HG03095 (cell line): ENCODE measurements at regions not wholly inside any gene's neighbourhood (a gene's known extent, or its start where the extent isn't known, plus 50 kb on each side); places are given as distances from the start of the nearest gene placed in this dataset.
"Not testable (repeated sequence)": the region's sequence is repeated elsewhere in the genome, so short reads cannot be mapped to it uniquely, and the experiment has no call there.

Experiments used
- ATAC-seq: cut with Tn5 transposase; IDR thresholded peaks from one replicate; pipeline ENCODE4 v1.9.1; 2021; ENCODE audit warnings: moderate library complexity; ENCODE audit not compliant: unreplicated experiment

DNA sequence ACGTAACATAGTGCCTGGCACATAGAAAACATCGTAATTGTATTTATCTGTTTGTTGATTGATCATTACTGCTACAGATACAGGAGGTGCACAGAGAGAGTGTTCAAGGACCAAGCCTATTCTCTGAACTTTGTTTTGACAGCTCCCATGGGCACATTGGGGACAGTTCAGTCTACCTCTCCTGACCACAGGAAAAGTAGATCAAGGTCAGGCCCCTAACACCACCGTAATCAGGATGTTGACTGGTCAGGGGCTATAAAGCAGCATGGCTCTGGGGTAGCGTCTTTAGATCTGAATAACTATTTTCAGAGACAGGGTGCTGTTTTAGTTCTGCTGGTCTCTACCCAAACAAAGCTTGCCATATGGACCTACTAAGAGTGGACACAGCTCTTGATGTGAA lies 223.1 kb upstream of the IRF2BP2 start:
- no peak for ATAC-seq

- no peak for ATAC-seq
These were observed 217.7 kb upstream of the IRF2BP2 start for GRCh38 chr1:234827656-234828055.

DNA sequence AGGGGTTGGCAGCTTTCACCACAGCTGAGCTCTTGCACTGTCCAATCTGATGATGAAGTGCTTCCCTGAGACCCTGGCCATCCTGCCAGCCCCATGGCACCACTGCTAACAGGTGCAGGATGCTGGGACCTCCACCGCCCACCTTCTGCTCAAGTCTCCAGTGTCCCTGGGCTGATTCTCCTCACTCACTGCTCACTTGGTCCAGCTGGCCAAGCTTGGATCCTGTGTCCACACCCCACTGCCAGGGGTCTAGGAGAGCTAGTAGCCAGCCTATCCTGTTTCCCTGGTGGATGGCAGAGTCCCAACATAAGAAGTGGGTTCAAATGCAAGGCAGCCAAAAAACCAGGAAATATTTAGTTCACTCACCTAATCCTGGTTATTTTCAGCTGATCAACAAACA lies 217.2 kb upstream of the IRF2BP2 start:
- ATAC-seq = no peak

GRCh38 chr1:234826352-234826751 lies 216.4 kb upstream of the IRF2BP2 start:
- ATAC-seq = no peak

DNA sequence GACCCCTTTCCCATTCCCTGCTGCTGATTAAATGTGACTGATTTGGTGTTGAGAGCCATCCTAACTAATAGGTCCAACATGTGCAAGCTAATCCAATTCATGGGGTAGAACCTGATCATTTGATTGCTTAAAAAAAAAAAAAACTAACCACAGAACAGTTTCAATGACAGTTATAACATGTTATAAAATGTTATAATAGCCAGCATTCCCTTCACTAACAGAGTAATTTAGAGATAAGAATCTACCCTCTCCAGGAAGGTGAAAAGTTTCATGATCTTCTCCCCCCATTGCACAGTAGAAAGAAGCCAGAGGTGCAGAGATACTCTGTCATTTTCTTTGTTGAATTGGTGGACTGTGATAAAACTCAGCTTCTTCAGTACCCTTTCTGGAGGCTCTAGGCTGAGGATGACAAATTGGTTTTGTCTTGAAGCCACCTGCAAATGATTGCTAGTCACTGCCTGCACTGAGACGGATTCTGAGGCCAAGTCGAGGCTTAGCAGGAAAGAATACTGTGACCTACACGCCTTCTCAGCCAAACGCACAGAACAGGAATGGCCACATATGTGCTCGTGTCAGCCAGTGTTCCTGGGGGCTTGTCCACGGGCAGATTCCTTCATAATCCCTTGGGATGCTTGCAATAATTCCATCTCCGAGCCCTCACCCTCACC lies 215.7 kb upstream of the IRF2BP2 start:
- ATAC-seq = no peak

GRCh38 chr1:234824836-234825235 lies 214.9 kb upstream of the IRF2BP2 start:
- not testable (repeated sequence) for ATAC-seq

DNA sequence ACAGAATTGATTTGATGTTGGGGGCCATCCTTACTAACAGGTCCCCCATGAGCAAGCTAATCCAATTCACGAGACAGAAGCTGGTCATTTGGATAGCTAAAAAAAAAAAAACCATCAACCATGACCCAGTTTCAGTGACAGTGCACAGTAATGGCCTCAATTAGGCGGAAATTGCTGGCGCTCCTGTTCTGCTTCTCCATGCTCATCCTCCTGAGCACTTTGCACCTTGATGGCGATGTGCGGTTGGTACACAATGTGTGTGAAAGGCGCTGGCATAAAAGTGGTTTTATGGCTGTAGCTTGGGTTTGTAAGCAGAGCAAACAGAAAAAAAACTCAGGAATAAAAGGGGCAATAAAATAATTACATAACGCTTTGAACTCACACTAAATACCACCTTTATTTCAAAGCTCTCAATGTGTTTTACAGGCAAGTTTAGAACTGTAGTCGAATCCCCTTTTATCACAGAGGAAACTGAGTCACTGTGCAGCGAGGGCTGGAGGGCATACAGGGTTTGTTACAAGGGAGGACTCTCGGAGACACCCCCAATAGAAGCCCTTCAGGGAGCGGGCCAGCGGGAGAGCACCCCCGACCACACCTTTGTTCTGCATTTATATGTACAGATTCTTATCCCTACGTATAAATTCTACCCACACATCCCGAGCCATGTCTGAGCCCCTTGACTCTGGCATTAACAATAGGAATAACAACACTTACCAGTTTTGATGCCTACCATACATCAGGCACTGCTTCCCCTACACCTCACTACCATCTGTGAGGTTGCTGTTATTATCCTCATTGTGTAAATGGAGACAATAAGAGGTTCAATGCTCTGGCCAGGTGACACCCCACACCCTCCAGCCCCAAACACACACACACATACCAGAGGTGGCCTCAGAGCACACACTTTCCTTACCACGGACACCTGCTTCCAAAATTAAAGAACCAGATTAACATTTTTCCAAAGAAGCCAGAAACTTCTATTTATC lies 213.5 kb upstream of the IRF2BP2 start:
- ATAC-seq = no peak

- ATAC-seq = no peak
These were observed 211.9 kb upstream of the IRF2BP2 start for GRCh38 chr1:234821840-234822239.

- ATAC-seq = no peak
These were observed 210.6 kb upstream of the IRF2BP2 start for GRCh38 chr1:234820597-234820996.

DNA sequence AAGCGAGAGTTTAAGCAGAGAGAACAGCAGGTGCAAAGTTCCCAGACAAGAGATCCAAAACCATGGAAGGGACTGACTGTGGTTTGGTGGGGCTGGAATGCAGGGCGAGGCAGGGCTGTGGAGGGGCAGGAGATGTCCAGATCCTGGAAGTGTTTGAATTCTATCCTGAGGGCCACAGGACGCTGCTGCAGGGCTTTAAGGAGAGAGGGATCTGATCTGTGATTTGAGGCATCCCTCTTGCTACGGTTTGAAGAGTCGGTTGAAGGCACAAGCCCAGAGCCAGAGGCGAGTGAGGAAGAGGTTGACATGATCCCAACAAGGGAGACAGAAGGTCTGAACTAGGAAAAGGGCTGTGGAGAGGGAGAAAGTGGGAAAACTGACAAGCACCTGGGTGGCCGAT lies 209.9 kb upstream of the IRF2BP2 start:
- ATAC-seq = not testable (repeated sequence)

- not testable (repeated sequence) for ATAC-seq
These were observed 208.0 kb upstream of the IRF2BP2 start for GRCh38 chr1:234818040-234818387.

DNA sequence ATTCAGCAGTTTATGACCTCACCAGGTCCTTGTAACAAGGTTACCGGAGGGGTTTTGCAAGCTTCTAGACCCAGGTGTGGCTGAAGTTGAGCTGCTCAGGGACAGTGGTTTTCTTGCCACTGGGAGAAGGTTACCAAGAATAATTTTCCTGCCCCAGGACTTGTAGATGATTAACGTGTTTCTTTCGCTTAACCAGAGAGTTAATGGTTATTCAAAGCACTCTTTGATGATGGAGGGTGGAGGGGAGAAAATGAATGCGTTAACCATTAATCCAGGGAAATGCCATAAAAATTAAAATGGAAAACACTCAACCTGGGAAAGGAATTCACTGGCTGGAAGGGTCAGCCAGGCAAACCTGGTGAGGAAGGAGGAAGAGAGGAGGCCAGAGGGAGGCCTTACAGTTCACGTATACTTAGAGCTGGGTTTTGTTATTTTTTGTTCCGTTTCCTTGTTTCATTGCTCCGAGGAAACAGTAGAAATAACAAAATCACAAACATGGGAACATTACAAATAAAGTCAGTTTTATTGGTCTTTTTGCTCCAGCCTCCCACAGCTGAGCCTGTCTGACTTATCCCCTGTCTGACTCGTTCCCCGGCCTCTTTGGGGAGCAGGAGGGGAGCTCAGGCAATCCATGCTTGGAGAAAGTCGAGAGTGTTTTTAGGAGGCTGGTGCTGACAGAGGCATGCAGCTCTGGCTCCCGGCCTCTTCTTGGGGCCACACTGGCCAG lies 207.5 kb upstream of the IRF2BP2 start:
- not testable (repeated sequence) for ATAC-seq

- ATAC-seq = not testable (repeated sequence)
These were observed 206.9 kb upstream of the IRF2BP2 start for GRCh38 chr1:234816864-234817263.

DNA sequence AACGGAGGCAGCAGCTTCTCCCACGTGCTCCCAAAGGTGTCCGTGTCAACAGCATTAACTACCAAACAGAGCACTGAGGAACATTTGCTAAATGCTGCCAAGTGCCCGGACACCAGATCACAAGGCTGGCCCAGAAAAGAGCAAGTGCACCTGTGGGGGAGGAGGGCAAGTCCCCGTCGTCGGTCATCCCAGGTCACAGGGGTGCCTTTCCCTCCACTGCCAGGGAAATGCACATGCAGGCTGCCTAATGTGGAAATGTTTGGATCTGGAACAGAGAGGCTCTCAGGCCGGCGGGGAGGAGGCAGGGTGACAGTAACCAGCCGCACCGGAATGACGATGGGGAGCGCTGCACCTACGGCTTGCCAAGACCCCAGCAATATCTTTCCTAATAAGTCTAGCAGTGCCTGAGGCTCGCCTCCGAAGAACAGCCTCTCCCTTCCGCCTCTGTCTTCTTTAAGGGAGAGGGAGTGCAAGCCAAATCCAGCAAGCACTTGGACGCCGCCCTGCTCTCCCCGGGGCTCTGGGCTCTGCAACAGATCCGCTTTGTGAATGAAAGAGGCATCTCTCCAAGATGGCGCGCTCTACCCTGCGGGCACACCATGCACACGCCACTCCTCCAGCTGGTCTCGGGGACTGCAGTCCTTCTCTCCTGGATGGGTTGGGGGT lies 206.3 kb upstream of the IRF2BP2 start:
- not testable (repeated sequence) for ATAC-seq

DNA sequence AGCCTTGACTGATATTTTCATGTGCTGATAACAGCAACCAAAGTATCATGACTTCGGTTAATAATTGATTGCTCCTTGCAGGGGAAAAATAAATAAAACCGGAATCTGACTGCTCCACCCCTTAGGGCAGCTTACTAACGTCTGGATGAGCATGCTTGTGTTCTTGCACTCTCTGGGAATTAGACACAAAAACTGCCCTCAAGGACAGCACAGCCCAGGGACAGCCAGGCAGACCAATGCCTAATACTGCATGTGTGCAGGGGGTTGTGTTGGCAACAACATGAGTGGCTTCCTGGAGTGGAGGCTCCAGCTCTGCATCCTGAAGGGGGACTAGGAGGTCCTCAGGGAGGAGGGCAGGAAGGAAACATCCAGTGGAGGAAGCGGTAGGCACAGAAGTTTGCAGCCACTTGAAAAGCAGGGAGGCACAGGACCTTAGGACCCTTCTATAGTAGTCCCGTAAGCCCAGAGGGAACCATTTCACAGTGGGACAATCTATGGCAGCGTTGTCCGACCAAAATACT lies 205.4 kb upstream of the IRF2BP2 start:
- ATAC-seq = not testable (repeated sequence)

GRCh38 chr1:234814235-234814634 lies 204.3 kb upstream of the IRF2BP2 start:
- not testable (repeated sequence) for ATAC-seq

DNA sequence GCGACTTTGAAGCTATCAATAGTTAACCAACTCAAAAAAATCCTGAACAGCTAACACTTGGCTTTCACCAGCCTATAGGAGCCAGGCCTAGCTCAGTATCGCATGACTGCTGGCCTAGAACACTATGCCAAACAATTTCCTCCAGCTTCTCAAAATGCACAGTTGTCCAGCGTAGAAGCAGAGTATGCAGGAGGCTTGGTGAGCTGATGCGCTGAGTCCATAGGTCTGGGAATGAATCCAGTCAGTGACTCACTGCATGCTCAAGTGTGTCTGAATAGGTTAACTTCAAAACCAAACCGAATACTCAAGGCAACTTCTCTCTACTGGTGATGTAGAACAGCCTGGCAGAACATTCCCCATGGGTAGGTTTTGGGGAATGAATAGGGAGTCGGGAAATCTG lies 201.8 kb upstream of the IRF2BP2 start:
- not testable (repeated sequence) for ATAC-seq

DNA sequence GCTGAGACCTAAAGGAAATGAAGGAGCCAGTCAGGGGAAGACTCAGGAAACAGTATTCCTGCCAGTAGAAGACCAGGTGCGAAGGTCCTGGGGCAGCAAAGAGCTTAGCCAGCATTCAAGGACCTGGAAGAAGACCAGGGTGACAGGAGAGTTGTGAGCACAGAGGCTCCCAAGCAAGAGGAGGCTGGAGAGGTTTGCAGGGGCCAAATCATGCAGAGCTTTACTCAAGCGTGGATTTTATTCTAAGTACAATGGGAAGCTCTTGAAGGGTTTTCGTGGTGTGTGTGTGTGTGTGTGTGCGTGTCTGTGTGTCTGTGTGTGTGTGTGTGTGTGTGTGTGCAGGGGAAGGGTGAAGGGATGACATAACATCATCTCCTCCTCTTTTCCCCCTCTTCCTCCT lies 200.7 kb upstream of the IRF2BP2 start:
- ATAC-seq = not testable (repeated sequence)

GRCh38 chr1:234809854-234810245 lies 199.9 kb upstream of the IRF2BP2 start:
- not testable (repeated sequence) for ATAC-seq
